Hematopoietic multipotent progenitor cell treated with erythropoietin and hydrocortisone succinate and interleukin-3 and kit ligand, for 4 days (in vitro differentiated cells): ENCODE measurements at regions not wholly inside any gene's neighbourhood (a gene's known extent, or its start where the extent isn't known, plus 50 kb on each side); places are given as distances from the start of the nearest gene placed in this dataset.

Experiments
- DNase-seq: peaks from one replicate; pipeline ENCODE4 v3.0.0-alpha.2; 2015

DNA sequence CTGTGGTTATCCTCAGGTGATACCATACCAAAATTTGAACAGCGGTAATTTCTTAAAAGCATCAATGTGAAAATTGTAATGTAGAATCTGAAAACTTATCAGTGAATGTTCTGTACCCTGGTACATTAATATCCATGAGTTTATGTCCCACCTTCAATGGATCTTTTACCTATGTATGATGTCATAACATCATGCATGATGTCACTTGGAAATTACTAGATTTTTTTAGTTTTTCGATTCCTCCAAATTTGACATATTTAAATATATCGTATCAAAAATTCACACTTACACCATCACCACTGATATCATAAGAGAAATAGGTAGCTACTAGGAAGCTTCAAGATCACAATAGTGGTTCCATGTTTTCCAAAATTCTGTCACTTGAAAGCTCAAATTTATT, 95.0 kb upstream of the AKR1E2 start:
- no peak for DNase-seq

DNA sequence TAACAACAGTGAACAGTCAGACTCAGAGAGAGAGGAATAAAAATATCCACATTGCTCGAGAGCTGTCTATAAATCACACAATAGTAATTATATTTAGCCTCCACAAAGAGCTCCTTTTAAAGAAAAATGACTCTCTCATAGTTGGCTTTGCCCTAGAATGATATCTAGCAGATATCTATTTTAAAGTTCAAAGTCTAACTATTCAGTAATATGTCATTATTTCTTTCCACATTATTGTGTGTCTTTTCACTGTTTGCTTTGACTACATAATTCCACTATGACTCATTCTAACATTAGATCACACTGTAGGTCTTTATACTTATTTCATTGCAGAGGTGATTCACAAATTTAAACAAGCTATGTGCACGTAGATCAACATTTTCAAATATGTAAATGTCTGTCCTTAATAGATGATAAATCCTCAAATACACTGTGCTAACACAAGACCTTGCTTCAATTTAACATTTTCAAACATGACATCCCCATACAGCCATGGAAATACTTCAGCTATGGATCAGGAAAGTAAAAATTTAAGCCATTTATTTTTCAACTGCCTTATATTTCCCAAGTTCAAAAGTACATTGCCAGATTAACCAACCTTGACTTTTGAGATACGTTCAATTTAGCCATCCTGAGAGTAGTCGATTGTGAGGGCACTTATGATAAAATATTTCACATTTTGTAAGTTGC, 99.9 kb upstream of the AKR1E2 start:
- no peak for DNase-seq

GRCh38 chr10:4723860-4724259, 102.1 kb upstream of the AKR1E2 start:
- DNase-seq: no peak

- DNase-seq: no peak
These were observed 103.8 kb upstream of the AKR1E2 start for GRCh38 chr10:4721999-4722753.

- DNase-seq: no peak
These were observed 105.5 kb upstream of the AKR1E2 start for GRCh38 chr10:4720463-4720862.

- DNase-seq: no peak
These were observed 106.3 kb upstream of the AKR1E2 start for GRCh38 chr10:4719671-4720070.

- no peak for DNase-seq
These were observed 107.0 kb upstream of the AKR1E2 start for GRCh38 chr10:4719036-4719435.

DNA sequence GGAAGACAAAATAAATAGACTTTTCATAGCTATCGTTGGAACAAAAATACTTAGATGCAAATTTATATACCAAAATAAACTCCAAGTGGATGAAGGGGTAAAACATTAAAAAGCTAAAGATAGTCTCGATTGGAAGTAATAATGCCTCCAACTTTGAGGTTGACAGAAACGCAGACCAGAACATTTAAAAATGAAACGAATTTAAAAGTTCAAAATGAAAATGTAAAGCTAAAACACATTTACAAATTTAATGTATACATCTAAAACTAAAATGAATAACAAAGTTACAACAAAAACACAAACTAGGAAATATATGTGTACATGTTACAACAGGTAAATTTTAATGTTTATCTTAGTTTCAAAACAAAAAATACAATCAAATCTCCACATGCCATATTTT, 107.5 kb upstream of the AKR1E2 start:
- DNase-seq: no peak

DNA sequence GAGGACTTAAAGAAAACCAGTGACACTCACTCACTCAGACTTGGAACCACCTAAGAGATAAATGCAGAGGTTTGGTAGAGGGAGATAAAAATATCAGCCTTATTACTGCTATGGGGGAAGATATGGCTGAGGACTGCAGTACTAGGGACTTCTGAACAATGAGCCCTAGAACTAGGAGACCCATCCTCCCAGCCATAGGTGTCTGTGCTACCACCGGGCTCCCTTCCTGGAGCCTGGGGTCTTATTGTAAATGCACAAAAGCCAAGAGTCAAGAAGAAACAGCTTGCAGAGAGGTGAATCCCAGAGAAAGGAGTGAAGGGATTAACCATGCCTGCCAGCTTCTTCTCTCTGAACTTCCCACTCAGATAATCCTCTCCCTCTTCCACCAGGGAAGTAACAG, 108.3 kb upstream of the AKR1E2 start:
- DNase-seq: no peak

GRCh38 chr10:4710858-4711257, 115.1 kb upstream of the AKR1E2 start:
- no peak for DNase-seq

GRCh38 chr10:4708123-4708759, 117.8 kb upstream of the AKR1E2 start:
- DNase-seq: peak; percentile 22

GRCh38 chr10:4707221-4707620, 118.8 kb upstream of the AKR1E2 start:
- DNase-seq: no peak

DNA sequence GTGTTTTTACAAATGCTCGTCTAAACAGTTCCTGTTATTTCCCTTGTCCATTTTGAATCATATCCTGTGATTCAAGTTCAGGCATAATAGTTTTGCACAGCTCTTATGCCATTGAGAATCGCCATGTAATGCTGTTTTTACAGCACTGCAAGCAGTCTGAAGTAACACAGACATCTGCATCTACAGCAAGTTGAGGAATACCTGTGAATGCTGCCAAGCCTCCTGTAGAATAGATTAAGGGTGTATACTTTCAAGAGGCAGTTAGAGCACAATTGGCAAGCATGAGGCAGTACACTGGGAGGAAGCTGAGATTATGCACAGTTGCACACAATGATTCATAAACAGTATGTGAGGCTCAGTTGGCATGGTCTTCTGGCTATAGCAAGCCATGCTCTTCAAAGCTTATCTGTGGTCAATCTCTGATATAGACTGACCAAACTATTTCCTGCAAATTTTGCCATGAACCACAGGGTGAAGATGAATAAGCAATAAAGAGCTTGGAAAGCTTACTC, 121.9 kb upstream of the AKR1E2 start:
- DNase-seq: peak; percentile 72

- DNase-seq: no peak
These were observed 125.0 kb upstream of the AKR1E2 start for GRCh38 chr10:4701016-4701415.

- no peak for DNase-seq
These were observed 125.9 kb upstream of the AKR1E2 start for GRCh38 chr10:4699950-4700730.

GRCh38 chr10:4698075-4698474, 127.9 kb upstream of the AKR1E2 start:
- no peak for DNase-seq

GRCh38 chr10:4696186-4696585, 129.8 kb upstream of the AKR1E2 start:
- DNase-seq: no peak

DNA sequence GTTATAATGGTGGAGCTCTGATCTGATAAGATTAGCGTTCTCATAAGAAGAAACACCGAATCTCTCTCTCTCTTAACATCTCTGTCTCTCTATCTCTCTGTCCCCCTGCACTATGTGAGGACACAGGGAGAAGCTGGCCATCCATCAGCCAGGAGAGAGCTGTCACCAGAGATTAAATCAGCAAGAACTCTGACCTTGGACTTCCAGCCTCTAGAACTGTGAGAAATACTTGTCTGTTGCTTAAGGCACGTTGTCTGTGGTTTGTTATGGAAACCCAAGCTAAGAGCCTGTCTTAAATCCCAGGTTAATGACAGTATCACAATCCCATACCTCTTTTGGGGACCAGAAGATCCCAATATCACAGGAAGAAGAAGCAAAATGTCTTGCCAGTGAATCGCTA, 132.0 kb upstream of the AKR1E2 start:
- no peak for DNase-seq

DNA sequence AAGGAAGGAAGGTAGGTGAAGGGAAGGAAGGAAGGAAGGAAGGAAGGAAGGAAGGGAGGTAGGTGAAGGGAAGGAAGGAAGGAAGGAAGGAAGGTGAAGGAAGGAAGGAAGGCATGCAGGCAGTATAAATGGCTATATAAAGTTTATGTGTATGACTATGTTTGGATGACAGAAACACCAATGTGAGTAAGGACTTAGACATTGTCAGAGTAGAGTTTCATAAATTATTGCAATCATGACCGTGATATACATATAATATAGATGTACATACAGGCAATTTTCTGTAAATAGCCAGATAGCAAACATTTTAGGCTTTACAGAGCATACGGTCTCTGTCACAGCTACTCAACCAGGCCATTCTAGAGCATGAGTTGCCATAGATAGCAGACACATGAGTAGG, 133.8 kb upstream of the AKR1E2 start:
- DNase-seq: no peak

DNA sequence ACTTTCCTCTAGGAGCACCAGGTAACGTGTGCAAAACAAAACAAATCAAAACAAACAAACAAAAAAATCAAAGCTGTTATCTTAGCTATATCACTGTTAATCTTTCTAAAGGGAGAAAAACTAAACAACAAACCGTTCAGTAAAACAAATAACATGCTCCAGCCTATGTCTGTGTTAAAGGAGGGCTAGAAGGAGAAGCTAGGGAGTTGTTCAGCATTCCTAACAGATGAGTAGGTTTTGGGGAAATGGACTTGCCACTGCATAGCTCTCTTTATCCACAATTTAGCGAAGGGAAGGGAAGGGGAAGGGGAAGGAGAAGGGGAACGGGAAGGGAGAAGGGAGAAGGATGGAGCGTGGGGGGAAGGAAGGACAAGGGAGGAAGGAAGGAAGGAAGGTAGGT, 134.2 kb upstream of the AKR1E2 start:
- DNase-seq: no peak

DNA sequence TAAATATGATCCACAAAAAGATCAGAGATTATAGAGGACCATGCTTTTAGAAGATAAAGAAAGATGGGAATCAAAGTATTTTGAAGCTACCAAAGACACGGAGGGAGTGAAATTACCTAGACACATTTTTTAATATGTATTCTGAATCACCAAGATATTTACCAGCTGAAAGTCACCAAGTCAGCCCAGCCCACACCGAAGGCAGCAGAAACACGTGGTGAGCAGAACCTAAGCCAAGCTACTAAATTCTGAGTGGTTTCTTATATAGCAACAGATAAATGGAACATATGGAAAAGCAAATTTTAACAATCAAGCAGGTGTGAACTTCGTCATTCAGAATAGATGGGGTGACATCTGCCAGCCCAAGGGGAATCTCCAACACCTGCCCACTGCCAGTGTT, 134.7 kb upstream of the AKR1E2 start:
- no peak for DNase-seq

DNA sequence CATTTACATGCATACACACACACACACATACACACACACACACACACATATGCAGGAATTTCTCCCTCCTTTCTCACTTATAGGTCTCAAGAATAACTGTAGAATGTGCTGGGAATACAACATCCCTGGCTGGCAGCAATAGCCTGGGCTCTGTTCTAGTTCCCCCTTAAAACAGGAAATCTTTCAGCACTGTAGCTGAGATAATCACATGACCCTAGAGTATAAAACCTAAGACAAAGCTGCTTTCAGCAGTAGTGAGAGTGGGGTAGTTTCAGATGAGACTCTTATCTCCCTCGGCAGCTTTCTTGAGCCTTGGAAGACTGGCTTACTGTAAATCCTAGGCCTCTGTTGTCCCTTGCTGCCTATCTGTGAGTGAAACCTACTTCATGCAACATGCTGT, 137.4 kb upstream of the AKR1E2 start:
- DNase-seq: peak; percentile 72

DNA sequence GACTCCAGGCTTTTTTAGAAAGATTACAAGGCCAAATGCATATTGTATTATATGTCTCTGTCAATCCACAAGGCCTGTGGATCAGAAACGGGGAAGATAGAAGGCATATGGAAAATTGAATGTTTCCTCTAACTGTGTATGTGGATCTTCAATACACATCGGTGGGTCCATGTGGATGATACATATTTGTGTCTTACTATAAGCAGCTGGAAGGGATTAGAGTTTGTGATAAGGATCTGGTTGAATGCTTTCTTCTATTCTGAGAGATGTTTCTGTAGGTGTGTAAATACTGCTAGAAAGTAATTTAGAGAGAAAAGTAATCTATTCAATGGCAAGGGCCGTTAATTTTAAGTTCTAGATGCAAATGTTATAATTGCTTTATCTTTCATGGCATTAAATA, 137.8 kb upstream of the AKR1E2 start:
- no peak for DNase-seq
